ENCODE measurements at regions not wholly inside any gene's neighbourhood (a gene's known extent, or its start where the extent isn't known, plus 50 kb on each side); places are given as distances from the start of the nearest gene placed in this dataset.

DNA sequence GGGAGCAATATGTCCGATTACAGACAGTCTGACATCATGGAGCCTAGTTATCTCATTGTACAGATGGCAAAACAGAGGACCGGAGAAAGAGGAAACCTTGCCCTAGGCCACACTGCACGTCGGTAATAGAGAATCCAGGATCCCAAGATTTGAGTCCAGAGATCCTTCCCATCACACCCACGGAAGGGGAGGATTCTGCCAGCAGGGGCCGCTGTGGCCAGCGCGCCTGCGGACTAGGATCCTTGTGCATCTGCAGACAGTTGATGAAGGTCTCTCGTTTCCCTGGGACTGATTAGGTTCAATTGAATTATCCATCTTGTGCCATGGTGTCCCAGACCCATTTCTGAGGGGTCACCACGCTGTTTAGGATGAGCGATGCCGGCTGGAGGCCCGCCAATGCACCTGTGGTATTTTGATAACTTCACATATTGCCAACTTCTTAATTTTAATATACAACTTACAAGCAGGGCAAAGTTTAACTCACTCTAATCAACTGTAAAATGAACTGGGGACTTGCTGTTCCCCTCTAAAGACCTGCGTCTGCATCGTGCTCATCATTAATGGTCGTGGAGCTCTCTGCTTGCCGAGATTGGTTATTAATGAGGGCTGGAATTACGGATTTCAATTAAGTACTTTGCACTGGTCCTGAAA lies 592.7 kb upstream of the BRINP1 start:
- no peaks in the 10 kb centered on the region for H3K4me1 Mint-ChIP-seq (ENCODE audit: low read depth)
- DNase-seq (peak; percentile 11), ATAC-seq (no peak)
- peaks cover 9% of the 10 kb centered on the region for H3K27me3 Mint-ChIP-seq
- H3K9me3 Mint-ChIP-seq: no peaks in the 10 kb centered on the region
- no peaks in the 10 kb centered on the region for H3K36me3 Mint-ChIP-seq (ENCODE audit: low read depth)
- H3K27ac Mint-ChIP-seq: no peak overlapping the region
- no peak overlapping the region for H3K4me3 Mint-ChIP-seq
- POLR2A ChIA-PET: interaction anchor here (0.6 kb wide), 1 partner anchor 69 kb away, joined by 3 read pairs; no protein-coding TSS in a partner anchor
- intact Hi-C loops (cut with micrococcal nuclease): no loop called here
- TF ChIP-seq CTCF (IDR thresholded peaks at IDR 0.05): peak; percentile 52
- CTCF ChIA-PET: no interaction called here

- ATAC-seq (no peak), DNase-seq (no peak)
- intact Hi-C loops (cut with micrococcal nuclease): no loop called here
- no peaks in the 10 kb centered on the region for H3K4me1 Mint-ChIP-seq (ENCODE audit: low read depth)
- peaks cover 9% of the 10 kb centered on the region for H3K27me3 Mint-ChIP-seq
- no peaks in the 10 kb centered on the region for H3K9me3 Mint-ChIP-seq
- POLR2A ChIA-PET: no interaction called here
- no peaks in the 10 kb centered on the region for H3K36me3 Mint-ChIP-seq (ENCODE audit: low read depth)
- no peak overlapping the region for H3K4me3 Mint-ChIP-seq
- CTCF ChIA-PET: no interaction called here
- TF ChIP-seq CTCF (IDR thresholded peaks at IDR 0.05): no peak
- H3K27ac Mint-ChIP-seq: no peak overlapping the region
Measured at GRCh38 chr9:119959846-119960545, 590.8 kb upstream of the BRINP1 start.

DNA sequence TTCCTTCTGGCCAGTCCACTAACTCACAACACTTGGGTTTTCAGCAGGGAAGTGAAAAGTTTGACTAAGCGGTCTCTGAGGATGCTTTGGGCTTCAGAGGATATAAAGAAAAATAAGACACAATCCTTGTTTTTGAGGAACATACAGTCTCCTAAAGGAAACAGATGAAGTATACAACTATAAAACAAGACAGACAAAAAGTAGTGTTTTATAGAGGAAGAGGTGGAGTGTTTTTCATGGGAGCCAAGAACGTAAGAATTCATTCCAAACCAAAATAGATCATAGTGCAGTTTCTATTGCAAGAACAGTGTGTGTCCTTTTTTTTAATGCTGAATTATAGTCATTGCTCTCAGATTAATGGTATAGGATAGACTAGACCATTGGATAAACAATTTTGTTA lies 586.9 kb upstream of the BRINP1 start:
- TF ChIP-seq CTCF (IDR thresholded peaks at IDR 0.05): no peak
- POLR2A ChIA-PET: no interaction called here
- DNase-seq (no peak), ATAC-seq (no peak)
- H3K36me3 Mint-ChIP-seq (ENCODE audit: low read depth): no peaks in the 10 kb centered on the region
- intact Hi-C loops (cut with micrococcal nuclease): no loop called here
- no peak overlapping the region for H3K27ac Mint-ChIP-seq
- CTCF ChIA-PET: no interaction called here
- no peaks in the 10 kb centered on the region for H3K4me1 Mint-ChIP-seq (ENCODE audit: low read depth)
- peaks cover 2% of the 10 kb centered on the region for H3K27me3 Mint-ChIP-seq
- H3K9me3 Mint-ChIP-seq: no peaks in the 10 kb centered on the region
- H3K4me3 Mint-ChIP-seq: no peak overlapping the region

- H3K27ac Mint-ChIP-seq: no peak overlapping the region
- no peak for ATAC-seq
- ChIA-PET CTCF (no interaction called here), POLR2A (no interaction called here)
- H3K4me1 Mint-ChIP-seq (ENCODE audit: low read depth): no peaks in the 10 kb centered on the region
- H3K9me3 Mint-ChIP-seq: no peaks in the 10 kb centered on the region
- peaks cover 2% of the 10 kb centered on the region for H3K27me3 Mint-ChIP-seq
- no peak overlapping the region for H3K4me3 Mint-ChIP-seq
- no peaks in the 10 kb centered on the region for H3K36me3 Mint-ChIP-seq (ENCODE audit: low read depth)
- intact Hi-C loops (cut with micrococcal nuclease): no loop called here
- TF ChIP-seq CTCF (IDR thresholded peaks at IDR 0.05): no peak
- no peak for DNase-seq
Measured at GRCh38 chr9:119955276-119955675, 586.0 kb upstream of the BRINP1 start.

DNA sequence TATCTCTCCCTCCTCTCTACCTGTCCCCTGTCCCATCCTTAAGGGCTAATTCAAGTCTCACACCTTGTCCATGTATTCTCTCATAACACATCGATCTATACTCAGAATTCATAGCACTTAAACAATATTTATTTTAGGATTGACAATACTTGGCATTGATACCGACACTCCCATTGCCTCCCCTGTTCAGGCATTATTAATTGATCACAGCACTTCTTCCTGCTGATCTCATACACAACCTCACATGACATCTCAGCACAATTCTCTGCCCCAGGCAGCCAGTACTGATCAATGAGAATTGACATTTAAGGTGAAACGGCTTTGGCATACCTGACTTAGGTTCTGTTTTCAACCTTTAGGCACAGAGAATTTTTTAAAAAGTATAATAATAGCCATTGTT lies 582.4 kb upstream of the BRINP1 start:
- ChIA-PET CTCF (interaction anchor here (1.5 kb wide), 1 partner anchor 17 kb away, joined by 5 read pairs; no protein-coding TSS in a partner anchor), POLR2A (interaction anchor here (1.0 kb wide), 1 partner anchor 38 kb away, joined by 3 read pairs; no protein-coding TSS in a partner anchor)
- no peak for ATAC-seq
- H3K9me3 Mint-ChIP-seq: peaks cover 1% of the 10 kb centered on the region
- H3K27ac Mint-ChIP-seq: no peak overlapping the region
- H3K4me1 Mint-ChIP-seq (ENCODE audit: low read depth): no peaks in the 10 kb centered on the region
- intact Hi-C loops (cut with micrococcal nuclease): no loop called here
- no peaks in the 10 kb centered on the region for H3K27me3 Mint-ChIP-seq
- no peak for DNase-seq
- H3K4me3 Mint-ChIP-seq: no peak overlapping the region
- no peak for TF ChIP-seq CTCF (IDR thresholded peaks at IDR 0.05)
- H3K36me3 Mint-ChIP-seq (ENCODE audit: low read depth): no peaks in the 10 kb centered on the region

Data from activated CD8-positive, alpha-beta T cell treated with anti-CD3 and anti-CD28 coated beads for 36 hours (primary cell).